Liver (tissue), 8 donors: ENCODE measurements at regions not wholly inside any gene's neighbourhood (a gene's known extent, or its start where the extent isn't known, plus 50 kb on each side); places are given as distances from the start of the nearest gene placed in this dataset.

Experiments
- DNase-seq: peaks from one replicate; pipeline ENCODE4 v3.0.0-alpha.2; 2017; ENCODE audit warnings: low spot score
- H3K27ac ChIP-seq, 2 donors: one replicate each; pipeline ENCODE4 v1.7.0; 2013; ENCODE audit warnings: inconsistent platforms in 2 of 2, low read length in 2 of 2, control low read depth in 1 of 2, low read depth in 1 of 2, mild to moderate bottlenecking in 1 of 2
- H3K27me3 ChIP-seq, 4 donors: one replicate each; pipeline versions ENCODE4 v1.6.1 to v1.7.0; 2013; ENCODE audit warnings: low read length in 3 of 4, inconsistent platforms in 1 of 4, mild to moderate bottlenecking in 1 of 4, moderate library complexity in 1 of 4; ENCODE audit not compliant: control insufficient read depth in 4 of 4, insufficient read depth in 4 of 4
- H3K36me3 ChIP-seq, 4 donors: one replicate each; pipeline versions ENCODE4 v1.6.1 to v1.7.0; 2013; ENCODE audit warnings: low read length in 3 of 4, mild to moderate bottlenecking in 3 of 4, low read depth in 1 of 4, moderate library complexity in 1 of 4; ENCODE audit not compliant: control insufficient read depth in 4 of 4, insufficient read depth in 3 of 4
- H3K4me1 ChIP-seq, 4 donors: one replicate each; pipeline versions ENCODE4 v1.6.1 to v1.7.0; 2013; ENCODE audit warnings: low read length in 3 of 4, mild to moderate bottlenecking in 3 of 4, moderate library complexity in 1 of 4; ENCODE audit not compliant: control insufficient read depth in 4 of 4, insufficient read depth in 4 of 4
- H3K4me3 ChIP-seq, 3 donors: one replicate each; pipeline versions ENCODE4 v1.6.1 to v1.7.0; 2013; ENCODE audit warnings: low read length in 3 of 3, control low read depth in 1 of 3, low read depth in 1 of 3, mild to moderate bottlenecking in 1 of 3
- H3K9ac ChIP-seq, 2 donors: one replicate each; pipeline ENCODE4 v1.7.0; 2013; ENCODE audit warnings: low read length in 2 of 2, mild to moderate bottlenecking in 2 of 2, moderate library complexity in 2 of 2, control low read depth in 1 of 2, low read depth in 1 of 2
- H3K9me3 ChIP-seq, 4 donors: one replicate each; pipeline versions ENCODE4 v1.6.1 to v1.7.0; 2013; ENCODE audit warnings: low read length in 3 of 4; ENCODE audit not compliant: control insufficient read depth in 4 of 4
- EGR1 ChIP-seq, 2 donors: IDR thresholded peaks; 2 replicates each; pipeline ENCODE4 v1.6.1; 2016 to 2018; ENCODE audit warnings: antibody characterized with exemption in 2 of 2, low read depth in 2 of 2
- FOXA1 ChIP-seq: IDR thresholded peaks from 2 replicates; pipeline ENCODE4 v1.6.1; 2016; ENCODE audit warnings: antibody characterized with exemption
- FOXA2 ChIP-seq: IDR thresholded peaks from 2 replicates; pipeline ENCODE4 v1.6.1; 2016; ENCODE audit warnings: antibody characterized with exemption
- GABPA ChIP-seq, 2 donors: IDR thresholded peaks in 1 of 2; conservative IDR thresholded peaks in 1 of 2; 2 replicates each; pipeline ENCODE4 v1.6.1; 2016; ENCODE audit warnings: antibody characterized with exemption in 2 of 2, mild to moderate bottlenecking in 1 of 2, moderate library complexity in 1 of 2
- HNF4A ChIP-seq, 2 donors: conservative IDR thresholded peaks; 2 replicates each; pipeline ENCODE4 v1.6.1; 2016; ENCODE audit warnings: antibody characterized with exemption in 2 of 2, mild to moderate bottlenecking in 2 of 2
- JUND ChIP-seq, 2 donors: IDR thresholded peaks; 2 replicates each; pipeline ENCODE4 v1.6.1; 2016; ENCODE audit warnings: antibody characterized with exemption in 2 of 2
- RAD21 ChIP-seq, 2 donors: IDR thresholded peaks; 2 replicates each; pipeline ENCODE4 v1.6.1; 2016; ENCODE audit warnings: antibody characterized with exemption in 2 of 2, mild to moderate bottlenecking in 2 of 2
- SP1 ChIP-seq: IDR thresholded peaks from 2 replicates; pipeline ENCODE4 v1.6.1; 2018; ENCODE audit warnings: antibody characterized with exemption, mild to moderate bottlenecking
- TAF1 ChIP-seq: conservative IDR thresholded peaks from 2 replicates; pipeline ENCODE4 v1.6.1; 2016; ENCODE audit warnings: antibody characterized with exemption, mild to moderate bottlenecking
- YY1 ChIP-seq: IDR thresholded peaks from 2 replicates; pipeline ENCODE4 v1.6.1; 2016; ENCODE audit warnings: antibody characterized with exemption, mild to moderate bottlenecking
- WGBS: extraction: QIAGEN DNeasy Blood & Tissue Kit; methylation state at CpG from one replicate; pipeline ENCODE4 v1.1.7; 2013; 5-methylcytosine and 5-hydroxymethylcytosine counted together
- TF ChIP-seq, protein P1 (sequence below): IDR thresholded peaks from 2 replicates; pipeline ENCODE4 v1.6.1; 2016; ENCODE audit warnings: antibody characterized with exemption
- TF ChIP-seq, protein P2 (sequence below): IDR thresholded peaks from 2 replicates; pipeline ENCODE4 v1.6.1; 2016; ENCODE audit warnings: antibody characterized with exemption
- TF ChIP-seq, protein P3 (sequence below): fragments of 150-350 bp; IDR thresholded peaks from 2 replicates; pipeline ENCODE4 v1.5.1; 2017; ENCODE audit warnings: improper control_type of control experiment, low read depth, low read length; ENCODE audit not compliant: missing input control
- TF ChIP-seq, protein P4 (sequence below): IDR thresholded peaks from 2 replicates; pipeline ENCODE4 v1.6.1; 2016; ENCODE audit warnings: antibody characterized with exemption, mild to moderate bottlenecking
- donor health status: healthy.
- donor health status: healthy.
- donor health status: healthy.
- donor health status: healthy.
- donor health status: healthy.

DNA sequence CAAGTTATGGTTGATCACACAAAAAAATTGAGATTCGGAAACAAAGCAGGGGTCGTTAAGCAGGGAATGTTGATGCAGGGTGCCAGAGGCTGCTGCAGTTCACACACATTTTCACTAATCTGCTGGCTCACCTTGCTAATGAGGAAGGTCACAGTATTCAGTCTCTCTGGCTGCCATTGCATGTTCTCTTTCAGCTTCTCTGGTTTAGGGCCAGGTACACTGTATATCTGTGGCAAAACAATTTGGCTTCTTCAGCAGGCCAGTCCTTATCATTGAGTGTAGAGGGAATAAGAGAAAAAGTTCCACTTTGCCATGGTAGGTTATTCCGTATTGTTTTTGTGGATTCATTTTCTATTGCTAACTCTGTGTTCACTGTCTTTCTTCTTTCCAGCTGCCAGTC lies 283.7 kb upstream of the ANO3 start:
- DNase-seq, result no peak
- Histone ChIP-seq H3K4me1 (no peaks in the 10 kb centered on the region), H3K27me3 (no peaks in the 10 kb centered on the region), H3K9ac (no peak overlapping the region), H3K36me3 (no peaks in the 10 kb centered on the region), H3K9me3 (no peaks in the 10 kb centered on the region), H3K27ac (no peak overlapping the region), H3K4me3 (no peak overlapping the region)
- WGBS, result 73% methylated on average over 3 of the region's 3 CpGs
- TF ChIP-seq, protein P1, sequence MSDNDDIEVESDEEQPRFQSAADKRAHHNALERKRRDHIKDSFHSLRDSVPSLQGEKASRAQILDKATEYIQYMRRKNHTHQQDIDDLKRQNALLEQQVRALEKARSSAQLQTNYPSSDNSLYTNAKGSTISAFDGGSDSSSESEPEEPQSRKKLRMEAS, result no peak
- TF ChIP-seq, protein P2, sequence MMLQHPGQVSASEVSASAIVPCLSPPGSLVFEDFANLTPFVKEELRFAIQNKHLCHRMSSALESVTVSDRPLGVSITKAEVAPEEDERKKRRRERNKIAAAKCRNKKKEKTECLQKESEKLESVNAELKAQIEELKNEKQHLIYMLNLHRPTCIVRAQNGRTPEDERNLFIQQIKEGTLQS, result no peak
- TF ChIP-seq TAF1, result no peak
- TF ChIP-seq, protein P3, sequence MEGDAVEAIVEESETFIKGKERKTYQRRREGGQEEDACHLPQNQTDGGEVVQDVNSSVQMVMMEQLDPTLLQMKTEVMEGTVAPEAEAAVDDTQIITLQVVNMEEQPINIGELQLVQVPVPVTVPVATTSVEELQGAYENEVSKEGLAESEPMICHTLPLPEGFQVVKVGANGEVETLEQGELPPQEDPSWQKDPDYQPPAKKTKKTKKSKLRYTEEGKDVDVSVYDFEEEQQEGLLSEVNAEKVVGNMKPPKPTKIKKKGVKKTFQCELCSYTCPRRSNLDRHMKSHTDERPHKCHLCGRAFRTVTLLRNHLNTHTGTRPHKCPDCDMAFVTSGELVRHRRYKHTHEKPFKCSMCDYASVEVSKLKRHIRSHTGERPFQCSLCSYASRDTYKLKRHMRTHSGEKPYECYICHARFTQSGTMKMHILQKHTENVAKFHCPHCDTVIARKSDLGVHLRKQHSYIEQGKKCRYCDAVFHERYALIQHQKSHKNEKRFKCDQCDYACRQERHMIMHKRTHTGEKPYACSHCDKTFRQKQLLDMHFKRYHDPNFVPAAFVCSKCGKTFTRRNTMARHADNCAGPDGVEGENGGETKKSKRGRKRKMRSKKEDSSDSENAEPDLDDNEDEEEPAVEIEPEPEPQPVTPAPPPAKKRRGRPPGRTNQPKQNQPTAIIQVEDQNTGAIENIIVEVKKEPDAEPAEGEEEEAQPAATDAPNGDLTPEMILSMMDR, result no peak
- no peak for TF ChIP-seq FOXA1
- TF ChIP-seq SP1, result no peak
- TF ChIP-seq FOXA2, result no peak
- TF ChIP-seq HNF4A (conservative IDR thresholded peaks at IDR 0.05), result no peak
- TF ChIP-seq GABPA (IDR thresholded peaks at IDR 0.05 in 1 of 2, conservative IDR thresholded peaks at IDR 0.05 in 1 of 2), result no peak
- no peak for TF ChIP-seq RAD21 (IDR thresholded peaks at IDR 0.05)
- TF ChIP-seq, protein P4, sequence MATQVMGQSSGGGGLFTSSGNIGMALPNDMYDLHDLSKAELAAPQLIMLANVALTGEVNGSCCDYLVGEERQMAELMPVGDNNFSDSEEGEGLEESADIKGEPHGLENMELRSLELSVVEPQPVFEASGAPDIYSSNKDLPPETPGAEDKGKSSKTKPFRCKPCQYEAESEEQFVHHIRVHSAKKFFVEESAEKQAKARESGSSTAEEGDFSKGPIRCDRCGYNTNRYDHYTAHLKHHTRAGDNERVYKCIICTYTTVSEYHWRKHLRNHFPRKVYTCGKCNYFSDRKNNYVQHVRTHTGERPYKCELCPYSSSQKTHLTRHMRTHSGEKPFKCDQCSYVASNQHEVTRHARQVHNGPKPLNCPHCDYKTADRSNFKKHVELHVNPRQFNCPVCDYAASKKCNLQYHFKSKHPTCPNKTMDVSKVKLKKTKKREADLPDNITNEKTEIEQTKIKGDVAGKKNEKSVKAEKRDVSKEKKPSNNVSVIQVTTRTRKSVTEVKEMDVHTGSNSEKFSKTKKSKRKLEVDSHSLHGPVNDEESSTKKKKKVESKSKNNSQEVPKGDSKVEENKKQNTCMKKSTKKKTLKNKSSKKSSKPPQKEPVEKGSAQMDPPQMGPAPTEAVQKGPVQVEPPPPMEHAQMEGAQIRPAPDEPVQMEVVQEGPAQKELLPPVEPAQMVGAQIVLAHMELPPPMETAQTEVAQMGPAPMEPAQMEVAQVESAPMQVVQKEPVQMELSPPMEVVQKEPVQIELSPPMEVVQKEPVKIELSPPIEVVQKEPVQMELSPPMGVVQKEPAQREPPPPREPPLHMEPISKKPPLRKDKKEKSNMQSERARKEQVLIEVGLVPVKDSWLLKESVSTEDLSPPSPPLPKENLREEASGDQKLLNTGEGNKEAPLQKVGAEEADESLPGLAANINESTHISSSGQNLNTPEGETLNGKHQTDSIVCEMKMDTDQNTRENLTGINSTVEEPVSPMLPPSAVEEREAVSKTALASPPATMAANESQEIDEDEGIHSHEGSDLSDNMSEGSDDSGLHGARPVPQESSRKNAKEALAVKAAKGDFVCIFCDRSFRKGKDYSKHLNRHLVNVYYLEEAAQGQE, result no peak
- no peak for TF ChIP-seq JUND (IDR thresholded peaks at IDR 0.05)

DNA sequence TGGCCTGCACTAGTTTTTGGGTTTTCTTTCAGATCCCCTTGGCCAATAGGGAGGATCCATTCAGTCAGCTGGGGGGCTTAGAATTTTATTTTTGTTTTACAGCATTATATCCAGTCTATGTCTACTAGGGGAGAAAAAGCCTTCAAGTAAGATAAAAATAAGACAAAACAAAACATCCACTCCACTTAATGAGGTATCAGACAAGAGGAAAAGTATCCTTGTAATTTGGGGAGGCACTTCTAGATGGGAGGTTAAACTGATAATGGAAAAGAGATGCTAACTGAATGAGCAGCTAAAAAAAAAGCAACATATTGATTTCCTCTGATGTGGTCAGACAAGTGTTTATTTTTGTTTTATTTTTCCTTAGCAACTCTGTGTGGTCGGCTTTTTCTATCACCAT lies 278.0 kb upstream of the ANO3 start:
- Histone ChIP-seq H3K27ac (no peak overlapping the region), H3K4me3 (no peak overlapping the region), H3K9ac (no peak overlapping the region), H3K27me3 (no peaks in the 10 kb centered on the region), H3K9me3 (no peaks in the 10 kb centered on the region), H3K36me3 (no peaks in the 10 kb centered on the region), H3K4me1 (no peaks in the 10 kb centered on the region)
- WGBS, result 36% methylated on average over 1 of the region's 1 CpG
- DNase-seq, result no peak
- TF ChIP-seq, protein P3, result no peak
- no peak for TF ChIP-seq SP1
- TF ChIP-seq HNF4A (conservative IDR thresholded peaks at IDR 0.05), result no peak
- TF ChIP-seq FOXA2, result no peak
- TF ChIP-seq YY1, result no peak
- no peak for TF ChIP-seq EGR1 (IDR thresholded peaks at IDR 0.05; ENCODE audit: low read depth in 2 of 2)
